K562 (cell line): ENCODE measurements at regions not wholly inside any gene's neighbourhood (a gene's known extent, or its start where the extent isn't known, plus 50 kb on each side); places are given as distances from the start of the nearest gene placed in this dataset. TPM values are rescaled to one million over a fixed set of nuclear protein-coding genes. Genes with fewer than 3 reads are reported as not detected.

Experiments used
- small RNA-seq: library from RNA; depleted of rRNA; stranded (forward); fragments of <200 nt; gene quantifications from one replicate; pipeline ENCODE3, GENCODE V24; 2014

Small RNA genes in the stretch of these regions (small RNA-seq; reads per million reads assigned to genes)
- not detected for gene AC027229.1
- gene RN7SL97P: not detected
